ENCODE measurements at regions not wholly inside any gene's neighbourhood (a gene's known extent, or its start where the extent isn't known, plus 50 kb on each side); places are given as distances from the start of the nearest gene placed in this dataset.

GRCh38 chr3:87161417-87161816, 65.7 kb upstream of the CHMP2B start:
- no peaks in the 10 kb centered on the region for H3K9me3 ChIP-seq (ENCODE audit: severe bottlenecking)
- no peak overlapping the region for H3K4me3 ChIP-seq (ENCODE audit: low read depth, low read length)
- no peaks in the 10 kb centered on the region for H3K27me3 ChIP-seq (ENCODE audit: insufficient read depth, low read depth, severe bottlenecking)
- no peaks in the 10 kb centered on the region for H3K36me3 ChIP-seq
- no peak for TF ChIP-seq CTCF (IDR thresholded peaks at IDR 0.05; ENCODE audit: low read depth, low read length)
- no peak for DNase-seq
- no peak overlapping the region for H3K27ac ChIP-seq

GRCh38 chr3:87161013-87161412, 66.1 kb upstream of the CHMP2B start:
- Histone ChIP-seq H3K27me3 (ENCODE audit: insufficient read depth, low read depth, severe bottlenecking) (no peaks in the 10 kb centered on the region), H3K36me3 (no peaks in the 10 kb centered on the region), H3K27ac (no peak overlapping the region), H3K4me3 (ENCODE audit: low read depth, low read length) (no peak overlapping the region), H3K9me3 (ENCODE audit: severe bottlenecking) (no peaks in the 10 kb centered on the region)
- no peak for DNase-seq
- no peak for TF ChIP-seq CTCF (IDR thresholded peaks at IDR 0.05; ENCODE audit: low read depth, low read length)

GRCh38 chr3:87158823-87159222, 68.3 kb upstream of the CHMP2B start:
- H3K36me3 ChIP-seq, result no peaks in the 10 kb centered on the region
- no peak overlapping the region for H3K4me3 ChIP-seq (ENCODE audit: low read depth, low read length)
- H3K27me3 ChIP-seq (ENCODE audit: insufficient read depth, low read depth, severe bottlenecking), result no peaks in the 10 kb centered on the region
- no peak for TF ChIP-seq CTCF (IDR thresholded peaks at IDR 0.05; ENCODE audit: low read depth, low read length)
- no peaks in the 10 kb centered on the region for H3K9me3 ChIP-seq (ENCODE audit: severe bottlenecking)
- no peak overlapping the region for H3K27ac ChIP-seq
- no peak for DNase-seq

- DNase-seq, result no peak
- Histone ChIP-seq H3K9me3 (ENCODE audit: severe bottlenecking) (no peaks in the 10 kb centered on the region), H3K4me3 (ENCODE audit: low read depth, low read length) (no peak overlapping the region), H3K27me3 (ENCODE audit: insufficient read depth, low read depth, severe bottlenecking) (no peaks in the 10 kb centered on the region), H3K36me3 (no peaks in the 10 kb centered on the region), H3K27ac (no peak overlapping the region)
- no peak for TF ChIP-seq CTCF (IDR thresholded peaks at IDR 0.05; ENCODE audit: low read depth, low read length)
These were observed 79.1 kb upstream of the CHMP2B start for GRCh38 chr3:87148020-87148419.

GRCh38 chr3:87147562-87147961, 79.5 kb upstream of the CHMP2B start:
- Histone ChIP-seq H3K9me3 (ENCODE audit: severe bottlenecking) (no peaks in the 10 kb centered on the region), H3K27me3 (ENCODE audit: insufficient read depth, low read depth, severe bottlenecking) (no peaks in the 10 kb centered on the region), H3K27ac (no peak overlapping the region), H3K4me3 (ENCODE audit: low read depth, low read length) (no peak overlapping the region), H3K36me3 (no peaks in the 10 kb centered on the region)
- no peak for DNase-seq
- TF ChIP-seq CTCF (IDR thresholded peaks at IDR 0.05; ENCODE audit: low read depth, low read length), result no peak

- no peak overlapping the region for H3K4me3 ChIP-seq (ENCODE audit: low read depth, low read length)
- peaks cover 3% of the 10 kb centered on the region for H3K9me3 ChIP-seq (ENCODE audit: severe bottlenecking)
- TF ChIP-seq CTCF (IDR thresholded peaks at IDR 0.05; ENCODE audit: low read depth, low read length), result peak; percentile 69
- no peaks in the 10 kb centered on the region for H3K36me3 ChIP-seq
- peak; percentile 62 for DNase-seq
- no peak overlapping the region for H3K27ac ChIP-seq
- H3K27me3 ChIP-seq (ENCODE audit: insufficient read depth, low read depth, severe bottlenecking), result no peaks in the 10 kb centered on the region
These were observed 81.6 kb upstream of the CHMP2B start for GRCh38 chr3:87145553-87145952.

Measured in WERI-Rb-1 (cell line).